Fibroblast of skin of left quadriceps (primary cell): ENCODE measurements at regions not wholly inside any gene's neighbourhood (a gene's known extent, or its start where the extent isn't known, plus 50 kb on each side); places are given as distances from the start of the nearest gene placed in this dataset.

Experiments used
- DNase-seq, 2 experiments: peaks; one replicate each; pipeline ENCODE4 v3.0.0-alpha.2; 2013; ENCODE audit warnings: low read depth in 2 of 2

DNA sequence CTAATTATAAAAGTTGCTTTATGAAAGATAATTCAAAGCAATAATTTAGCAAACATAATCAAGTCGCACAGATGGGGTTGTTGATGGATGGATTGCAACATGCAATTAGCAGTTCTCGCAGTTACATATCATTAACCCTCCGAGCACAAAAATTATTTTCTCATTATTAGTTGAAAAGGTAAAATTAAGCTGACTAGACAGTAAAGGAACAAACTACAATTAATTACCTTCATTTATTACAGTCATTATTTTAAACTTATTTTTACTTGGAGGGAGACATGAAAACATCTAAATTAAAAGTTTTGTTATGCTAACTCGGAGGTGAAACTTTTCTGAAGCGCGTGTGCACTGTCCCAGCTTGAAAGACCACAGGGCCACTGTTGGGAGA is 146.9 kb downstream of the PHETA1 start:
- no peak for DNase-seq

GRCh38 chr12:111221062-111222026 is 147.6 kb downstream of the PHETA1 start:
- DNase-seq: no peak

GRCh38 chr12:111220363-111220762 is 148.5 kb downstream of the PHETA1 start:
- DNase-seq: no peak

- DNase-seq: no peak
Observed at GRCh38 chr12:111219440-111219839, 149.5 kb downstream of the PHETA1 start.

DNA sequence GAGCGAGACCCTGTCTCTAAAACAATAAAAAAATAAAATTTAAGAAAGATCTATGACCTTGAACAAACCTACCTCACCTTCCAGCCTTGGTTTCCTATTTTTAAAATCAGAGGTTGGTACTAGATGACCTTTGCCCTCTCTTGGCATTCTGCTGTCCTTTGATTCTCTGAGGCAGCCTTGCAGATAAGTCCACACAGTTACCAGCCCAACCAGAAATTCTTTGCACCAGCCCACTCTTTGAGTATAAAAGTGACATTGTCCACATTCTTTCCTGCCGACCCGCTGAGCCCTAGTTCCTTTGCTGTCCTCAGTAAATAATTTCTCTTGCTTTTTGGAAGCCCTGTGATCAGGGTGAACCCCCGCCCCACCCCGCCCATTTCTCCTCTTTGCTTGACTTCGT is 150.4 kb downstream of the PHETA1 start:
- DNase-seq: no peak

- DNase-seq: no peak
Observed at GRCh38 chr12:111216387-111217159, 152.3 kb downstream of the PHETA1 start.

DNA sequence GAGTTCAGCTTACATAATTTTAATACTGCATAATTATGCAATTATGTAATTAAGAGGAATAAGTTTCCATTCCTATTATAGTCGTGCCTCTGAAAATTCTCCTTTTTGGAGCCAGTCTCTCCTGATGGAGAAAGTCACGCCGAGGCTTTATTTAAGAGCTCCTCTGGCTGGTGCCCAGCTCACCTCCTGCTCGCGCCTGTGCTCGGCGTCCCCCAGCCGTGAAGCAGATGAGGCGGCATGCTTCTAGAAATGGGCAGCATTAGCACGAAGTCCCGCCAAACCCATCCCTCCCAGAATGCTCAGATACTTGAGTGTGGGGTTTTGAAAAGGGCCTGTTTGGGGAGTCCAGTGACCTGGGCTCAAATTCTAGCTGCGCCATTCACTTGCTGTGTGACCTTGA is 153.0 kb downstream of the PHETA1 start:
- no peak for DNase-seq

GRCh38 chr12:111214401-111214800 is 154.5 kb downstream of the PHETA1 start:
- no peak for DNase-seq

- DNase-seq: no peak
Observed at GRCh38 chr12:111213561-111213960, 155.3 kb downstream of the PHETA1 start.

DNA sequence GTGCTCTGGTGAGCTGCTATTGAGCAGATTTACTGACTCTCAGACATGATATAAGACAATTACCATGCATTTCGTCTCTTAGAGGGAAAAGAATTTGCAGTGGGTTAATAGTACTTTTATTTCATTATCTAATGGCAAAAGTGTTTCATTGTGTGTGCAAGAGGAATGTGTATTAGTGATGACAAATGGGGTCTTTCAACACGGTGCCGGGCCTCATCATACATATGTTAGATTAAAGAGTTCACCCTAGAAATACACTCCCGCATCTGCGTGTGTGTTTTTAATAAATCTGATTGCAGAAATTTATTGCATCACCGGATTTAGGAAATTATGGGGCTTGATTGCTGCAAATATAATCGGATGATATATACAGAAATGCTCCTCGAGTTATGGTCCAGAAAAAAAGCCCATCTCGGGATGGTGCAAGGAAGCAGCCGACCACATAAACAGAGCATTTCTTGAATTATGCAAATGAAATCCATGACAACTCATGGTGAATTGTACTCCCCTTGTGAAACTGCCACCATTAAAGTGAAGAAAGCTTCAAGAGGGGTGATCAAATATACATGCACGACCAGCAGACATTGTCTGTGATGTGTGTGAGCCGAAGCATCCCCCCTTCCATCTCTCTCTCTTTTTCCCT is 156.0 kb downstream of the PHETA1 start:
- no peak for DNase-seq

GRCh38 chr12:111211910-111212757 is 156.8 kb downstream of the PHETA1 start:
- DNase-seq: no peak

- no peak for DNase-seq
Observed at GRCh38 chr12:111209811-111210210, 159.1 kb downstream of the PHETA1 start.

DNA sequence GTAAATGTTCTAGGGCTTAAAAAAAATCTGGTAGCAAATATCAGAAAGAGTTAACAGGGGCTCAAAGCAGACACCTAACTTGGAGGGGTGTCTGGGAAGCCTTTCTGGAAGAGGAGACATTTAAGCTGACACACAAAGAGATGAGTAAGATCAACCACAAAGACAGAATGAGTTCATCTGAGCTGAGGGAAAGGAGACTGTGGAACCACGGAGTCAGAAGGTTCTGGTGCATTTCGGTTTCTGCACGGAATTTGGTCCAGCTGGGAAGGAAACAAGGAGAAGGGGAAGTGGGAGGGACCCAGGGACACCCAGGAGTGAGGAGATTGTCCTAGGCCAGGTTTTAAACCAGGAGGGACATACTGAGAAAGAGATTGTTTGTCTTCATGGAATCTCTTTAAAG is 161.1 kb downstream of the PHETA1 start:
- DNase-seq: no peak

GRCh38 chr12:111204788-111205241 is 164.1 kb downstream of the PHETA1 start:
- no peak for DNase-seq

- DNase-seq: no peak
Observed at GRCh38 chr12:111203969-111204368, 164.9 kb downstream of the PHETA1 start.

DNA sequence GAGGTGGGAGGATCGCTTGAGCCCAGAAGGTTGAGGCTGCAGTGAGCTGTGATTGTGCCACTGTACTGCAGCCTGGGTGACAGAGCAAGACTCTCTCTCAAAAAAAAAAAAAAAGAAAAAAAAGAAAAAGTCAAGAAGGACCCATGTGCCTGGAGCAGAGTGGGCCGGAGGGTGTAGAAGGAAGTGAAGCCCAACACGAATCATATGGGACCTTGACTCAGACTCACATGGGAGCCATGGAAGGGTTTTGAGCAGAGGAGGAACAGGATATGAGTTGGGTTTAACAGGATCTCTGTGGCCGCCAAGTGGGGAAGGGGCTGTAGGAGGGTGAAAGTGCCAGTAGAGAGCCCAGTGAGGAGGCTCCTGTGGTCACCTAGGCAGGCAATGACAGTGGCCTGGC is 165.4 kb downstream of the PHETA1 start:
- no peak for DNase-seq

GRCh38 chr12:111202237-111202915 is 166.5 kb downstream of the PHETA1 start:
- DNase-seq: no peak

DNA sequence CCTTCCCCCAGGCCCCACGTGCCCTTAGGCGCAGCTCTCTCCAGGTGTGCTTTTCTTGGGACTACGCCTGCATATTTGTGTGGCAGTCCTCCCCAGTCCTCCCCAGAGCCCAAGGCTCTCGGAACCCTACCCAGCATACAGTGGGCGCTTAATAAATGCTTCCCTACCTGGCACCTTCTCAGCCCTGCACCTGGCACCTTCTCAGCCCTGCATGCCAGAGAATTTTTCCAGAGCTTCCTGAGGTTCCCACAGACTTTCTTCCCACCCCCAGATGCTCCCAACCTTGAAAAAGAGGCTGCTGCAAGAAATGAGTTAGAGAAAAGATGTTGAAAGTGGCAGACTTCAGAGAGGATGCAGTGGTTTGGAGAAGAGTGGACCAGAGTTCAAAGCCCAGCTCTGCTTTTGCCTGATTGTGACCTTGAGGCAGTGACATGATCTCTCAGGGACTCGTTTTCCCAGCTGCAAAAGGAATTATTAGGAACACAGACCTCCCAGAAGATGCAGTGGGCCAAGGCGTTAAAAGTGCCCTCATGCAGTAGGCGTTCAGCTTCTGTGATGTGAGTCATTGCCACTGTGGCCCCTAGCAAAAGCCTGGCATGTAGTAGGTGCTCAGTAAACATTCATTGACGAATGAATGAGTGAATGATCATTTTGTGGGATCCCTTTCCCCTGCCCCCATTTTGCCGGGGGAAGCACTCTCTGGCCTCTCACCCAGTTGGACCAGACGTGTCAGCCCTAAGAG is 167.2 kb downstream of the PHETA1 start:
- no peak for DNase-seq

- DNase-seq: no peak
Observed at GRCh38 chr12:111201036-111201435, 167.9 kb downstream of the PHETA1 start.

DNA sequence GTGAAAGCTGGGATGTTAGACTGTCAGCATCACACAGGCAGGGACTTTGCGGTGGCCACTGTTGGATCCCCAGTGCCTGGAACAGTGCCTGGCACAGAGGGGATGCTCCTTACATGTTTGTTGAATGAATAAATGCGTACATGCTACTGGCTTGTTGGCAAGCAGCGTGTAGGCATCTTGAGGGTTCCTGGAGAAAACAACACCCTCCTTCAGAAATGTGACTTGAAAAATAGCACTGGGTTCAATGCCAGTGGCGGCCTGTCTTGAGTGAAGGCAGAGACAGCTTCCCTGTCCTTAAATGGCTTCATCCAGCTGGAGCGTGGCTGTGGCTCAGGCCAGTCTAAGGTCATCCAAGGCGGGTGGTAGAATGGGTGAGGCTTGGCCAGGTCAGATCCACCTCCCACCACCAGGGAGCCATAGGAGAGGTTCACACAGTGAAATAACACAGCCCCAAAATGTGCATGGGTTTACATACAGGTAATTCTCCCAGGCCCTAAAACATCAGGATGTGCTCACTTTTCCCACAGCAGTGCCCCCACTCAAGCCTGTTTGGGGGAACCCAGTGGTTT is 171.4 kb downstream of the PHETA1 start:
- no peak for DNase-seq
